Activated CD4-positive, CD25-positive, alpha-beta regulatory T cell treated with anti-CD3 and anti-CD28 coated beads, Interleukin-2, amount 50 U/mL, for 16 hours (primary cell): ENCODE measurements at regions not wholly inside any gene's neighbourhood (a gene's known extent, or its start where the extent isn't known, plus 50 kb on each side); places are given as distances from the start of the nearest gene placed in this dataset.
"Not testable (repeated sequence)": the region's sequence is repeated elsewhere in the genome, so short reads cannot be mapped to it uniquely, and the experiment has no call there.

Experiments used
- DNase-seq: peaks from one replicate; pipeline ENCODE4 v3.0.0-alpha.2; 2020; ENCODE audit warnings: low read depth, low spot score

- DNase-seq = no peak
These were observed 72.9 kb upstream of the FRMD6 start for GRCh38 chr14:51578853-51579252.

GRCh38 chr14:51581017-51581881 is 70.5 kb upstream of the FRMD6 start:
- no peak for DNase-seq

- no peak for DNase-seq
These were observed 69.3 kb upstream of the FRMD6 start for GRCh38 chr14:51582437-51582836.

GRCh38 chr14:51585055-51585454 is 66.7 kb upstream of the FRMD6 start:
- no peak for DNase-seq

GRCh38 chr14:51592836-51593235 is 58.9 kb upstream of the FRMD6 start:
- DNase-seq = no peak

- DNase-seq = no peak
These were observed 58.3 kb upstream of the FRMD6 start for GRCh38 chr14:51593397-51593796.

- DNase-seq = no peak
These were observed 55.7 kb upstream of the FRMD6 start for GRCh38 chr14:51595881-51596455.

- DNase-seq = no peak
These were observed 55.1 kb upstream of the FRMD6 start for GRCh38 chr14:51596488-51597117.

- no peak for DNase-seq
These were observed 54.3 kb upstream of the FRMD6 start for GRCh38 chr14:51597261-51598001.

- not testable (repeated sequence) for DNase-seq
These were observed 52.6 kb upstream of the FRMD6 start for GRCh38 chr14:51598924-51599600.

- no peak for DNase-seq
These were observed 51.1 kb upstream of the FRMD6 start for GRCh38 chr14:51600658-51601057.
